ENCODE measurements at regions not wholly inside any gene's neighbourhood (a gene's known extent, or its start where the extent isn't known, plus 50 kb on each side); places are given as distances from the start of the nearest gene placed in this dataset.

GRCh38 chr20:58600756-58601155 lies 50.3 kb upstream of the STX16 start:
- TF ChIP-seq CTCF (IDR thresholded peaks at IDR 0.05; ENCODE audit: low read depth, low read length) (no peak), EZH2phosphoT487 (IDR thresholded peaks at IDR 0.05; ENCODE audit: low read depth) (no peak)
